HEK293T (cell line): ENCODE measurements at regions not wholly inside any gene's neighbourhood (a gene's known extent, or its start where the extent isn't known, plus 50 kb on each side); places are given as distances from the start of the nearest gene placed in this dataset.

ENCODE experiments used
- CTCF ChIA-PET: fragments of 350-600 bp; formaldehyde crosslinking; extraction: SDS; loops from one replicate; lab custom pipeline; 2021; ENCODE audit warnings: antibody characterized with exemption, inconsistent platforms; lab: Yijun Ruan, JAX
- POLR2A ChIA-PET: fragments of 350-600 bp; formaldehyde crosslinking; extraction: SDS; loops from one replicate; lab custom pipeline; 2020; ENCODE audit warnings: antibody characterized with exemption, inconsistent platforms; lab: Yijun Ruan, JAX
- DNase-seq: peaks from one replicate; pipeline ENCODE4 v3.0.0; 2012; ENCODE audit warnings: mixed read lengths; ENCODE audit errors: extremely low spot score
- ARNT ChIP-seq: fragments of 450-650 bp; IDR thresholded peaks from 2 replicates; pipeline ENCODE4 v1.6.1; 2017; ENCODE audit warnings: mild to moderate bottlenecking
- BHLHE40 ChIP-seq: fragments of 450-650 bp; IDR thresholded peaks from 2 replicates; pipeline ENCODE4 v1.6.1; 2016; ENCODE audit warnings: mild to moderate bottlenecking, moderate library complexity, borderline replicate concordance
- CTBP1 ChIP-seq: fragments of 450-650 bp; IDR thresholded peaks from 2 replicates; pipeline ENCODE4 v1.6.1; 2016; ENCODE audit warnings: borderline replicate concordance
- ELF4 ChIP-seq: fragments of 450-650 bp; IDR thresholded peaks from 2 replicates; pipeline ENCODE4 v1.6.1; 2017; ENCODE audit warnings: antibody characterized with exemption
- FOXA1 ChIP-seq: fragments of 450-650 bp; IDR thresholded peaks from 2 replicates; pipeline ENCODE4 v1.6.1; 2016; ENCODE audit warnings: mild to moderate bottlenecking
- FOXK2 ChIP-seq: fragments of 450-650 bp; IDR thresholded peaks from 2 replicates; pipeline ENCODE4 v1.6.1; 2016; ENCODE audit warnings: mild to moderate bottlenecking
- FOXM1 ChIP-seq: fragments of 450-650 bp; IDR thresholded peaks from 2 replicates; pipeline ENCODE4 v1.6.1; 2017; ENCODE audit warnings: mild to moderate bottlenecking, borderline replicate concordance
- HDGF ChIP-seq: fragments of 450-650 bp; IDR thresholded peaks from 2 replicates; pipeline ENCODE4 v1.6.1; 2017; ENCODE audit warnings: antibody characterized with exemption, borderline replicate concordance
- L3MBTL2 ChIP-seq: fragments of 450-650 bp; conservative IDR thresholded peaks from 2 replicates; pipeline ENCODE4 v1.6.1; 2016; ENCODE audit warnings: mild to moderate bottlenecking
- LEF1 ChIP-seq: fragments of 450-650 bp; IDR thresholded peaks from 2 replicates; pipeline ENCODE4 v1.6.1; 2017; ENCODE audit warnings: mild to moderate bottlenecking, borderline replicate concordance
- NFRKB ChIP-seq: fragments of 450-650 bp; IDR thresholded peaks from 2 replicates; pipeline ENCODE4 v1.6.1; 2016; ENCODE audit warnings: mild to moderate bottlenecking, moderate library complexity
- SP1 ChIP-seq: fragments of 450-650 bp; IDR thresholded peaks from 2 replicates; pipeline ENCODE4 v1.6.1; 2017
- SUZ12 ChIP-seq: fragments of 450-650 bp; IDR thresholded peaks from 2 replicates; pipeline ENCODE4 v1.6.1; 2016; ENCODE audit warnings: mild to moderate bottlenecking
- TARDBP ChIP-seq: fragments of 450-650 bp; IDR thresholded peaks from 2 replicates; pipeline ENCODE4 v1.6.1; 2016
- ZNF384 ChIP-seq: fragments of 450-650 bp; IDR thresholded peaks from 2 replicates; pipeline ENCODE4 v1.6.1; 2016
- TF ChIP-seq, protein P1 (sequence below): fragments of 450-650 bp; IDR thresholded peaks from 2 replicates; pipeline ENCODE4 v1.6.1; 2016

DNA sequence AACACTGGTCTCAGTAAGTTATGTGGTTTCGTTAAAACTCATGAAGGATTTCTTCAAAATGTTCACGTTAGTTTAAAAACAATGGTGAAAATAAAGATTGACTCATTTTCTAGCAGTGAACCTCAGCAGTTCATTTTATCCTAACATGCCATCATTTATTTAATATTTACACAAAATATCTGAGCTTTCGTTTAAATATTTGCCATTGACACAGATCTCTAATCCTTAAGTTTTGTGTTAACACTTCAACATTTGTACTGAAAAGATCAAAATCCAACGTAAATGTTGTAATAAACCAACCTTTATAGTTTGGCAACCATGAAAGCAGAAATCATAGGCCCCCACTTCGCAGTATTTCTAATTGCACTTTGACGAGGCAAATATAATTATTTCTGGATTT, 1129.5 kb downstream of the PLA2G4A start:
- POLR2A ChIA-PET = no interaction called here
- TF ChIP-seq ELF4 = no peak
- no peak for TF ChIP-seq FOXM1
- TF ChIP-seq, protein P1, sequence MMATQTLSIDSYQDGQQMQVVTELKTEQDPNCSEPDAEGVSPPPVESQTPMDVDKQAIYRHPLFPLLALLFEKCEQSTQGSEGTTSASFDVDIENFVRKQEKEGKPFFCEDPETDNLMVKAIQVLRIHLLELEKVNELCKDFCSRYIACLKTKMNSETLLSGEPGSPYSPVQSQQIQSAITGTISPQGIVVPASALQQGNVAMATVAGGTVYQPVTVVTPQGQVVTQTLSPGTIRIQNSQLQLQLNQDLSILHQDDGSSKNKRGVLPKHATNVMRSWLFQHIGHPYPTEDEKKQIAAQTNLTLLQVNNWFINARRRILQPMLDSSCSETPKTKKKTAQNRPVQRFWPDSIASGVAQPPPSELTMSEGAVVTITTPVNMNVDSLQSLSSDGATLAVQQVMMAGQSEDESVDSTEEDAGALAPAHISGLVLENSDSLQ = no peak
- TF ChIP-seq HDGF = no peak
- no peak for TF ChIP-seq ARNT
- no peak for TF ChIP-seq FOXA1
- CTCF ChIA-PET = no interaction called here
- no peak for DNase-seq

DNA sequence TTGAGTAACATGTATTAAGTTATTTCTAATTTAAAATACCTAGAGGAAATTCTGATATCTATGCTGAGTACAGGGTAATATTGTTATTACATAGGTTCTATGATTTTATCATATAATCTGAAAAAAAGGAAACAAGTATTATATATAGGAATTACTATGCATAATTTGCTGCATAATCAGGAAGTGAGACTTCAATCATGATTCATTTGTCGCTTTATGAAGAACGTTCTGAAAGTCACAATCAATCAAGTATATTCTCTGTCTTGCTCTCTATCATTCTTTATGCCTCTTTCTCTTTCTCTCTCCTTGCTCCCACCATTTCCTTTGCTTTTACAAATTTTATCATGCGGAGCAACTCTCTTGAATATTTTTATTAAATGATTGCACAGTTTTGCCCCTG, 1130.3 kb downstream of the PLA2G4A start:
- no peak for TF ChIP-seq TARDBP
- ChIA-PET CTCF (no interaction called here), POLR2A (no interaction called here)
- DNase-seq = no peak

DNA sequence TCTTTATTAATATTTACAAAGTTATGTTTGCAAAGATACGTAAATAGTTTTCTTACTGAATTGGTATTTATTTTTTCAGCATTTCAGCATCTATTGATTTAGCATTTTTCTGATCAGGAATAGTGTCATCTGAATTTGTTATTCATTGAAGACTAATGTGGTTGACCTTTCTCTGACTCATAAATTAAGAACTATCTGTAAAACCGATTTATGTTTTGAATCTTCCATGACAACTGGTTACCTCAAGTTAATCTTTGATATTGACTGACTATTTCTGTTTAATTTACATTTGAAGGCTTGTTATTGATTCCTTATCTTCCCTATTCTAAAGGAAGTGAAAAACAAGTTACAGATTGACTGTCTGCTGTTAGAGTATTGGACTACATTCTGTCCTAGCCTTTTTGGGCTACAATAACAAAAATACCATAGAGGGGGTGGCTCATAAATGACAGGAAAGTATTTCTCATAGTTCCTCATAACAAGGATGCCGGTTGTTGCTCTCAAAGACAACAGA, 1131.4 kb downstream of the PLA2G4A start:
- DNase-seq = no peak
- POLR2A ChIA-PET = no interaction called here
- CTCF ChIA-PET = no interaction called here
- no peak for TF ChIP-seq ZNF384
- TF ChIP-seq HDGF = no peak
- no peak for TF ChIP-seq LEF1
- no peak for TF ChIP-seq NFRKB
- TF ChIP-seq, protein P1 = no peak
- no peak for TF ChIP-seq L3MBTL2
- no peak for TF ChIP-seq ELF4
- TF ChIP-seq FOXA1 = no peak
- no peak for TF ChIP-seq ARNT
- no peak for TF ChIP-seq SP1
- TF ChIP-seq TARDBP = no peak
- TF ChIP-seq FOXK2 = no peak
- no peak for TF ChIP-seq CTBP1

DNA sequence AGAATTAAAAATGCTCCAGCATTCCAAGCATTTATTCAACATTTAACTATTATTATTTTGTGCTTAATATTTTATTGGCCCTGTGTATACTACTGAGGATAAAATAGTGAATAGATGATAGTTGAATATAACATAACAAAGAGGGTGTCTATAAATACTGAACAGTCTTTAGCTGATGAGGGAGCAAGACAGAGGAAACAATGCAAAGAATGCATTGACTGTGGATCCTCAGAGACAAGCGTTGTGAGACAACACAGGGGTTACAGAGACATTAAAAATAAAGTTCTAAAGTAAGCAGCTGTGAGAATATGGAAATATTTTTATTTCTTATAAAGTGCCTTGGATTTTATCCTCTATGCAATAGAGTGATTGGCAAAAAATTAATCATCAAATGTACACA, 1133.1 kb downstream of the PLA2G4A start:
- ChIA-PET CTCF (no interaction called here), POLR2A (no interaction called here)

DNA sequence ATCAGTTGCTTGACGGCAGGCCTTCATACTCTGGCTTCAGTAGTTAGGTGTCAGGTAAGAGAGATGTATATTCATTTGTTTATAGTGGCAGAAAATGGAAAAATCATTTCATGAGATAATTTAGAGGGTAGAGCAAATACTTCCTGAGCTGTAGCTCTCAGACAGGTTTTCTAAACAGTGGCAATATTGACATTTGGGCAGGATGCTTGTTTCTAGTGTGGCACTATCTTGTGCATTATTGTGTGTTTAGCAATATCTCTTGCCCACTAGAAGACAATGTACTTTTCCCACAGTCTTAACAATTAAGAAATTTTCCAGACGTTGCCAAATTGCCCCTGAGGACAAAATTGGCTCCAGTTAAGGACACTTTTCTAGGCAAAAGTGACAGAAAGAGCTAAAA, 1143.1 kb downstream of the PLA2G4A start:
- TF ChIP-seq ZNF384 = no peak
- TF ChIP-seq BHLHE40 = no peak
- no peak for TF ChIP-seq TARDBP
- no peak for TF ChIP-seq ELF4
- TF ChIP-seq HDGF = no peak
- no peak for TF ChIP-seq LEF1
- TF ChIP-seq SUZ12 = no peak
- no peak for TF ChIP-seq FOXK2
- no peak for TF ChIP-seq CTBP1
- no peak for TF ChIP-seq L3MBTL2
- TF ChIP-seq ARNT = no peak
- TF ChIP-seq NFRKB = no peak
- POLR2A ChIA-PET = no interaction called here
- no peak for DNase-seq
- CTCF ChIA-PET = no interaction called here

More for the DNA sequence above, 1133.1 kb downstream of the PLA2G4A start:
- DNase-seq = no peak
- TF ChIP-seq TARDBP (no peak), BHLHE40 (no peak), ZNF384 (no peak), SUZ12 (no peak), FOXK2 (no peak), HDGF (no peak), SP1 (no peak), LEF1 (no peak), CTBP1 (no peak), FOXM1 (no peak), FOXA1 (no peak), L3MBTL2 (no peak), NFRKB (no peak)
- TF ChIP-seq, protein P1 = no peak

DNA sequence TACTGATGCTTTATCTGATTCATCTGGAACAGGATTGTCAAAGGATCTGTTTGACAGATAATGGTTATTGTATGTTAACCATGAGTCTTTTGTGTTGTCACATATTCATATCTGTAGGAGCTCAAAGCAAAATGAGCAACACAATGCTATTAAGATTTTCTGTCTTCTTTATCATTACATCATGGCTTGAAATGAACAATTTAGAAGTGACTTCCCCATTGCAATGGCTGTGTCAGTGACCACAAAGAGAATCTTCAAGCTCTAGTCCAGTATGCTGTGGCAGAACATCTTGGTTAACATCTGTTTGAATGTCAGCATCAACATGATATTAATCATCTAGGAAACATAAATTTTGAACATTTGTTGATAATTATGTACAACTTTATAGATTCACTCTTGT, 1148.5 kb downstream of the PLA2G4A start:
- DNase-seq = no peak
- no peak for TF ChIP-seq NFRKB
- ChIA-PET POLR2A (no interaction called here), CTCF (no interaction called here)

DNA sequence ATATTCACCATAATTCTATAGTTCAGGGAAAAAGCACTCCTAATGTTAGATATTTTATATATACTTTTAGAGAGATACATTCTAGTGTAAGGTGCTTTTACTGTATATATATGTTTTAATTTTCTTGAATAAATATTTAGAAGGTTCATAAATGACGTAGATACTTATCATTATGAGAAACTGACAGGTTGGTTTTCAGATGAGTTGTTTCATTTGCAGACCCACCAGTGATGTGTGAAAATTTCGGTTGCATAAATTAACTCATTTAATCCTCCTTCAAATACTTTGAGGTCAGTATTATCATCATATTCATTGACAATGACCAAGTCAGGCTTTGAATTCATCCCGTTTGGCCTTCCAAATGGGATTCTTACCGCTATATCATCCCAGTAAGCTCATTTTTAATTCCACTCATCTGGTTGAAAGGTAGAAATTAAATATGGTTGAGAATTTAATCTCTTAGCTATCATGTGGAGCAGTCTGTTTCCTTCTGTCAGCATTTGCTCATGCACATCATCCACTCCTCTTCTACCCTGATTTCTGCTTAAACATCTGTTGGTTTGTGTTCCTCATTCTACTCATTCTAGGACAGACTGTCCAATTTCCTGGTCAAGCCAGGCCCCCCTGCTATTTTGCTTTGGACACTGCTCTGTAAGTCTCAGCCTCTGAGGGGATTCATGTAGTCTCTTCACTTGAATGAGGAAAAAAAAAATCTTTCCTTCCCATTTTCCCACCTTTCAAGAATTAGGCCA, 1156.6 kb downstream of the PLA2G4A start:
- DNase-seq = no peak
- ChIA-PET POLR2A (no interaction called here), CTCF (no interaction called here)
- TF ChIP-seq ARNT (no peak), TARDBP (no peak), NFRKB (no peak), LEF1 (no peak), L3MBTL2 (no peak), SP1 (no peak), CTBP1 (no peak), ELF4 (no peak), FOXM1 (no peak), BHLHE40 (no peak), ZNF384 (no peak)
